GM19025 (cell line): ENCODE measurements at regions not wholly inside any gene's neighbourhood (a gene's known extent, or its start where the extent isn't known, plus 50 kb on each side); places are given as distances from the start of the nearest gene placed in this dataset.
A peak's percentile ranks its signal among the peaks of the same experiment; 100 is the strongest.
"Not testable (repeated sequence)": the region's sequence is repeated elsewhere in the genome, so short reads cannot be mapped to it uniquely, and the experiment has no call there.

Experiments
- ATAC-seq: cut with Tn5 transposase; IDR thresholded peaks from one replicate; pipeline ENCODE4 v1.9.1; 2021; ENCODE audit warnings: mild to moderate bottlenecking, low read depth, moderate library complexity; ENCODE audit not compliant: unreplicated experiment

DNA sequence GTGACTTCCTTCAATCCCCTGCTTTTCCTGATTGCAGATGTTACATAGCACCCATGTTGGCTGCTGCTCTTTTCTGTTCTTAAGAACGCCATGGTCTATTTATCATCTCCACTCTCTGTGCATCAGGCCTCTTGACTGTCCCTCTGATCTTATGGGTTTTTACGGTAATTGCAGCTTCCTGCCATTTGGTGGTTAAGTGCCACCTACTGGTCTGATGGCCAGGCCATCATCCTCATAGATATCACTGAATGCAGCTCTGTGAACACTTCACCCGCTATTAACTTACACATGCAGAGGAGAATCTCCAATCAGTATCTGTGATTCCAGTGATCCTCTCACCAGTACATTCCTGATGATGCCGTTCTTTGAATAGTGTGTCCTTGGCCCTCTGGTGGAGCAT is 382.4 kb downstream of the TRAM1L1 start:
- ATAC-seq: no peak

DNA sequence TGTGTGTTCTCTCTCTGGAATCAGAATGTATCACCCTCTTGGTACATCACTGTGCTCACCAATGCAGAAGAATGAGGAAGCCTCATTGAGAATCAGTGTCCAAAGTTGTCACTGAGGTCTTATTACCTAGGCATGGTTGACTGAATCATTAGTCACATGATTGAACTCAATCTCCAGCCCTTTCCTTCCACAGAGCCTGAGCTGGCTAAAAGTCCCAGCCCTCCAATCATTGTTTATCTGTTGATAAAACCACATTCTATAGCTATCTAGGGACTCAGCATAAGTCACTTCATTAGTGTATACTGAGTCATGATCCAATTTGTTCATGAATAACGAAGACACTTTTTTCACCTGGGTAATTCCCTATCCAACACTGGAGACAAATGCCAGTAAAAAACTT is 396.8 kb downstream of the TRAM1L1 start:
- ATAC-seq: no peak

DNA sequence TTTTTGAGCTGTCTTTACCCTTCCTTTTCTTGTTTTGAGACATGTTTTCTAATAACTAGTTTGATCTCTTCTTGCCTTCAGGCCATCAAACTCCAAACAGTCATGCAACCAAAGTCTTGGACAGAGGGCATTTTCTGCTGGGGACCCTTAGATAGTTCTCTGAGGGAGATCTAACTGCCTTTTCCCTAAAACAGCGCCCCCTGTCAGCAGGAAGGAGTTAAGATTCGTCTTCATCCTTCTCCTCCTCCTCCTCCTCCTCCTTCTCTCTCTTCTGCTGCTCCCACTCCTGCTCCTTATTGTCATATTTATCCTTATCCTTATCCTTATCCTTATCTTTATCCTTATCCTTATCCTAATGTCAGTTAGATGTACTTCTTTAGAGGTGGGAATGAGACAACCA is 417.2 kb downstream of the TRAM1L1 start:
- ATAC-seq: no peak

DNA sequence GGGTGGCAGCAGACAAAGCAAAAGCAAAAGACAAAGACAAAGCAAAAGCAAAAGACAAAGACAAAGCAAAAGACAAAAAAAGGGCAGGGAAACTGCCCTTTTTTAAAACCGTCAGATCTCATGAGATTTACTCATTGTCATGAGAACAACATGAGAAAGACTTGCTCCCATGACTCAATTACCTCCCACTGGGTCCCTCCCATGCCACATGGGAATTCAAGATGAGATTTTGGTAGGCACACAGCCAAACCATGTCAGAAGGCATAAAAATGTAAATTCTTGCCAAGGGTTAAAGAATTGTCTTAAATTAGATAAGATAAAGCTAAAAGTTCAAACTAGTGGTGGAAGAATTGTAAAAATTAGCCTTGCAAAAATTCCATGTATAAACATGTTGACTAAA is 419.7 kb downstream of the TRAM1L1 start:
- no peak for ATAC-seq

DNA sequence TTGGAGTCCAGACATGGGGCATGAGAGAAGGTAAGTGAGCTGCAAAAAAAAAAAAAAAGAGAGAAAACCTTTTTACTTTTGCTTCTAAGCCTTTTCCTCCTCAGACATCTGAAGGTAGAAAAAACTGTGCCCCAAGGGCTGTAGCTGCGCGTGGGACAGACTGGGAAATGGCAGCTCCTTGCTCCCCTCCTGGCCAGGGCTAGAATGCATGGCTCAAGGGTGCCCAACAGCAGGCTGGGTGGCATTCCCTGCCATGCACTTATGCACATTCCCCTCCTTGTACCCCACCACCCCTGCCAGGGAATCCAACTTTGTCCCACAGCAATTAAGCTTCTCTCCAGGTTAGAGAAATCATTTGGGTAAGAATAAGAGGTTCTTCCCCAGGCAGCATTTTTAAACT is 421.2 kb downstream of the TRAM1L1 start:
- ATAC-seq: no peak

DNA sequence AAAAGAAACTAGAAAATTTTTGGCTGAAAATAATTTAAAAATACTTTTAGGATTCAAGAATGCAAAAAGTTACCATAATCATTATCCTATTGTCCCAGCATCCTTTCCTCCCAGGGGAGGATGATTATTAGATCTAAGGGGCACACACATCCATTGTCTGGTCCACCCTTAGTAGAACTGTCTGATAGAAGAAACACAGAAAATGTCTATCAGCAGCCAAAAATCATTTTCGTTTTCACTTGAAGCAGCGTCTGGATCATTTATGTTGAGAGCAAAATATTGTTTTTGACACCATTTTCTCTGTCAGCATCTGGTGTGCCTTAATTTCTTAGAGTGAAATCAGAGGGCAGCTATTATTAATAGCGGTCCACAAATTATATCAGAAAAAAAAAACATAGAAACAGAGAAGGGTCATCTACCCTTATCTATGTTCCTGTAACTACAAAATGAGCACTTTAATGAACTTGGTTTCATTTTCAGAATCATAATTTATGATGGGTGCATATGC is 446.3 kb downstream of the TRAM1L1 start:
- ATAC-seq: no peak

DNA sequence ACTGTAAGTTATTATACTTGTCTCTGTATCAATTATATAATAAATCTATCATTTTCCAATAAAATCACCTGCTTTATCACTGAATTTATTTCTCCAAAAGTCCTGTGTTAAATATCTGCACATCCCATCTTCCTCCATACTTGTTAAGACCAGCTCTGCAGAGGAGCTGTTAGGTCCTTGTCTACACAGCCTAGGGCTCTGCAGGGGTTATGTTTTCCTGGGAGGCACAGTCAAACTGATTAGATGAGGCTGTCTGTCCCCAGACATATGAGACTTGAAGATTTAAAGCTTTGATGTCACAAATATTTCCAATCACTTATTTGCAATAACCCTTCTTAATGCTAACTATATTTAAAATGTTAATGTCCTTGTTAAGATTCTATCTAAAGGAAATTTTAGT is 446.8 kb downstream of the TRAM1L1 start:
- ATAC-seq: no peak

DNA sequence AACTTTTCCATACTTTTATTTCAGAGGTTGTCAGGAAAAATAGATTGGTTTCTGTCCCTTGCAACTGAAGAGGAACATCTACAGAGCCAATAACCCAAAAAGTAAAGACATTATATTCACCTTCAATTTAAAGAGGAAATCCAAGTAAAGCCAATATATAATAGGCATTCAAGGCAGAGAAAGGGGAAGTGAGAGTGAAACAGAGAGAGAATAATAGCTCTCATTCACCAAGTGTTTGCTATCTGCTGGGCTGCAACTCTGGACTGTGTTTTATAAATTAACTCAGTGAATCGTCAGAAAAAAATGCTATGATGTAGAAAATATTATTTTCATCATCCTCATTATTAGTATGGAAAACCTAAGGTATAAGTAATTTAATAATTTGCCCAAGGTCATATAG is 448.5 kb downstream of the TRAM1L1 start:
- peak; percentile 92 for ATAC-seq

DNA sequence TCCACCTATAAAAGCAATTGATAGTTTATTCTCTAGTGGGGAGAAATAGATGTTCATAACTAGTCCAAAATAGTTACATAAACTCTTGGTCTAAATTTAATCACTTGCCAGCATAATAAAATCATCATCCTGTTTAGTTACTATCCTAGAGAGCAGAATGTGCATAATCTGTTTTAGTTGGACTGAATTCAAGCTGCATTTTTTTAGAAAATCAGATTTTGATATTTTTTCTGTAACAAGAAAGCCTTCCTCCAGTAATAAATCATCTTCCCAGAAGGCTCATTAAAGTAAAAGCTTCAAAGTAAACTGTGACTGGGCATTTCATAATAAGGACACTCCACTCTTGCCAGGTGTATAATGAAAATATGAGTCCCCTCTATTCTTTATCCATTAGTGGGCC is 453.1 kb downstream of the TRAM1L1 start:
- no peak for ATAC-seq

DNA sequence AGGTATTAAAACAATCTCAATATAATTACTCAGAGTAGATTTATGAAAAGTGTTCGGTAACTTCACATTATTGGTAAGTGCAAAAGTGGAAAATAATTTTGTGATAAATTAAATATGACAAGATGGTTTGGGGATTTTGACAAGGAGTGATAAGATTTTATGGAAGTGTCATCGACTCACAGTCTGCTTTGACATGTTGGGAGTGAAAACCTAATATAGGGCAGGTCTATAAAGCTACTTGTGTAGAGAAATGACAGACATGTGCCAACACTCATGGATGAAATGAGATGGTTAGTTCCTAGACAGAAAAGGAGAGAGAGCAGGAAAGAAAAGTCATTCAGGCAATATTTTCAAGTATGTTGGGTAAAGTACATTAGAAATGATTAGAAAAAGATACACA is 456.8 kb downstream of the TRAM1L1 start:
- ATAC-seq: no peak

DNA sequence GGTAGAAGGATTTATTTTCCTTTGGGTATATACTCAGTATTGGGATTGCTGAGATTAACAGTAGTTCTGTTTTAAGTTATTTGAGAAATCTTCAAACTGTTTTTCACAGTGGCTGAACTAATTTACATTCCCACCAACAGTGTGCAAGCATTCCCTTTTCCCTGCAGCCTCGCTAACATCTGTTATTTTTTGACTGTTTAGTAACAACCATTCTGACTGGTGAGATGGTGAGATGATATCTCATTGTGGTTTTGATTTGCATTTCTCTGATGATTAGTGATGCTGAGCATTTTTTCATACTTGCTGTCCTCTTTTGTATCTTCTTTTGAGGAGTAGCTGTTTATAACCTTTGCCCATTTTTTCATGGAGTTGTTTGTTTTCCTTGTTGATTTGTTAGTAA is 457.8 kb downstream of the TRAM1L1 start:
- ATAC-seq: no peak

DNA sequence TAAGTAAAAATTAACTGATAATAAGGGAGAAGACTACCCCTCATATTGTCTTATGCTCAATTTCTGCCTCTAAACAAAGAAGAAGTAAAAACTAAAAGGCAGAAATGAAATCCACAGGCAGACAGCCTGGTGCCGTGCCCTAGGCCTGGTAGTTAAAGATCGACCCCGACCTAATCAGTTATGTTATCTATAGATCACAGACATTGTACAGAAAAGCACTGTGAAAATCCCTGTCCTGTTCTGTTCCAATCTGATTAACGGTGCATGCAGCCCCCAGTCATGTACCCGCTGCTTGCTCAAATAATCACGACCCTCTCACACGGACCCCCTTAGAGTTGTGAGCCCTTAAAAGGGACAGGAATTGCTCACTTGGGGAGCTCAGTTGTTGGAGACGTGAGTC is 465.9 kb downstream of the TRAM1L1 start:
- not testable (repeated sequence) for ATAC-seq

DNA sequence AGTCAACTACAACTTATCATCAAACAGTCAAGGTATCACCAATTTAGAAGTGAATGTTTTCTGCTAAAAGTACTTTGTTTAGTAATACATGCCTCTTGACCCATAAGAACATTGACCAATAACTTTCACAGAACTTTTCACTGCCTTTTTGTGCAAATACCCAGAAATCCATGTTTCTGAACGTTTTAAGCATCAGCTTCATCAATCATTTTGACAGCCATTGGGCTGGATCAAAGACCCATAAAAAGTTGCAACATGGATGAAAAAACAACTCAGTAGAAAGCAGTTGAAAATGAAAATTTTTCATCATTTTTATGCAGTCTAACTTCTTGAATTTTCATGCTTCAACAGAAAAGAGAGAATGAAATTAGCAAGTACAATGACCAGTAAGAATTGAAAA is 466.7 kb downstream of the TRAM1L1 start:
- ATAC-seq: no peak

DNA sequence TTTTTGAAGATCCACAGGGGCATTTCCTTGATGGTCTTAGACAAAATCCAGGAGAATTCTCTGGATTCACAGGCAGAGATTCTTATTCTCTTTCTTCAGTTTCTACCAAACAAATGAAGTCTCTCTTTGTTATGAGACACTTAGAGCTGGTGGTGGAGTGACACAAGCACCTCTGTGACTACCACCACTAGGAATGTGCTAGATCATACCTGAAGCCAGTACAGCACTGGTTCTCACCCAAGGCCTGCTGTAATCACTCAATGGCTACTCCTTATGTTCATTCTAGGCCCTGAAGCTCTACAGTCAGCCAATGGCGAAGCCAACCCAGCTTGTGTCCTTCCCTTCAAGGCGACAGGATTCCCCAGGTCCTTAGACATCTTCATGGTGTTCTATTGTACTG is 482.3 kb downstream of the TRAM1L1 start:
- ATAC-seq: no peak

DNA sequence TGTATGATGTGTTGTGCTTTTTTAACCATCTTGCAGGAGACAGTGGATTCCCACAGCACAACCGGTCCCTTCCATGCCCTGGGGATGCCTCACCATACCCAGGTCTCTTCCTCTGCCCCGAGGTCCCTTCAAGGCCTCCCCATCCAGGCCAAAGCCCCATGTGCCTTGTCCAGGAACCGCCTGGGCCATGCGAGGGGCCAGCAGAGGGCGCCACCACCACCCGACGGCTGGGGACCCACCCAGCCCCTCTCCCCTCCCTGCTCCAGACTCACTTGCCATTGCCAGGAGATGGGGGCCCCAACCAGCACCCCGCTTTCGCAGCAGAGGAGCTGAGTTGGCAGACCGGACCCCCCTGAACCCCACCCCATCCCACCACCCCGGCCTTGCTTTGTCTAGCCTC is 485.5 kb downstream of the TRAM1L1 start:
- no peak for ATAC-seq

DNA sequence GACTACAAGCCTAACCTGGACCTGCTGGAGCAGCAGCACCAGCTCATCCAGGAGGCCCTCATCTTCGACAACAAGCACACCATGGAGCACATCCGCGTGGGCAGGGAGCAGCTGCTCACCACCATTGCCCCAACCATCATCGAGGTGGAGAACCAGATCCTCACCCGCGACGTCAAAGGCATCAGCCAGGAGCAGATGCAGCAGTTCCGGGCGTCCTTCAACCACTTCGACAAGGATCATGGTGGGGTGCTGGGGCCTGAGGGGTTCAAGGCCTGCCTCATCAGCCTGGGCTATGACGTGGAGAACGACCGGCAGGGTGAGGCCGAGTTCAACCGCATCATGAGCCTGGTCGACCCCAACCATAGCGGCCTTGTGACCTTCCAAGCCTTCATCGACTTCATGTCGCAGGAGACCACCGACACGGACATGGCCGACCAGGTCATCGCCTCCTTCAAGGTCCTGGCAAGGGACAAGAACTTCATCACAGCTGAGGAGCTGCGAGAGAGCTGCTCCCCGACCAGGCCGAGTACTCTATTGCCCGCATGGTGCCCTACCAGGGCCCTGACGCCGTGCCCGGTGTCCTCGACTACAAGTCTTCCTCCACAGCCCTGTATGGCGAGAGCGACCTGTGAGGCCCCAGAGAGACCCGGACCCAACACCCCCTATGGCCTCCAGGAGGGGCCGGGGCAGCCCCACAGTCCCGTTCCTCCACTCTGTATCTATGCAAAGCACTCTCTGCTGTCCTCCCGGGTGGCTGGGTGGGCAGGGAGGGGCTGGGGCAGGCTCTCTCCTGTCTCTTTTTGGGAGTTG is 486.2 kb downstream of the TRAM1L1 start:
- no peak for ATAC-seq

DNA sequence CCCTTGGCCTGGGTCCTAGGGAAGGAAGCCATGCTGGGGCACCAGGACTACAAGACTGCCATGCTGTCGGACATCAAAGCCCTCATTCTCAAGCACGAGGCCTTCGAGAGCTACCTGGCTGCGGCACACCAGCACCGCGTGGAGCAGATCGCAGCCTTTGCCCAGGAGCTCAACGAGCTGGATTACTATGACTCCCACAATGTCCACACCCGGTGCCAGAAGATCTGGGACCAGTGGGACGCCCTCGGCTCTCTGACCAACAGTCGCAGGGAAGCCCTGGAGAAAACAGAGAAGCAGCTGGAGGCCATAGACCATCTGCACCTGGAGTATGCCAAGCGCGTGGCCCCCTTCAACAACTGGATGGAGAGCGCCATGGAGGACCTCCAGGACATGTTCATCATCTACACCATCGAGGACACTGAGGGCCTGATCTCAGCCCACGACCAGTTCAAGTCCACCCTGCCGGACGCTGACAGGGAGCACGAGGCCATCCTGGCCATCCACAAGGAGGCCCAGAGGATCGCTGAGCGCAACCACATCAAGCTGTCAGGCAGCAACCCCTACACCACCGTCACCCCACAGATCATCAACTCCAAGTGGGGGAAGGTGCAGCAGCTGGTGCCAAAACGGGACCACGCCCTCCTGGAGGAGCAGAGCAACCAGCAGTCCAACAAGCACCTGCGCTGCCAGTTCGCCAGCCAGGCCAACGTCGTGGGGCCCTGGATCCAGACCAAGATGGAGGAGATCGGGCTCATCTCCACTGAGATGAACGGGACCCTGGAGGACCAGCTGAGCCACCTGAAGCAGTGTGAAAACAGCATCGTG is 487.0 kb downstream of the TRAM1L1 start:
- ATAC-seq: no peak

DNA sequence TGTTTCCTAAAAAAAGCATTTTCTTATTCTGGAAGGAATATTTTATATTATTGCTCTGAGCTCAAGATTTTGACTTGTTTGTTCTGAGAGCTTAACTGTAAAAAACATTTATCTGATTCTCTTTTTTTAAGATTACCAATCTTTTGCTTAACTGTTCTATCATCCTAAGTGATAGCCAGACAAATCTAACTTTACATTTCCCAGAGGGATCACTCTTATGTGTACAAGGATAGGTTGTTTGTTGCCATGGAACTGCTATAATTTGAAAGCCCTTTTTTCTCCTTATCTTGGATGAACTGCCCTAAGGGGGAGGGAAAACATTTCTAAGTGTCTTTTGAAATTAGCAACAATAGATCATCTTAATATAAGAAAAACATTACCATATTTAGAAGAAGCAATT is 494.7 kb downstream of the TRAM1L1 start:
- no peak for ATAC-seq

DNA sequence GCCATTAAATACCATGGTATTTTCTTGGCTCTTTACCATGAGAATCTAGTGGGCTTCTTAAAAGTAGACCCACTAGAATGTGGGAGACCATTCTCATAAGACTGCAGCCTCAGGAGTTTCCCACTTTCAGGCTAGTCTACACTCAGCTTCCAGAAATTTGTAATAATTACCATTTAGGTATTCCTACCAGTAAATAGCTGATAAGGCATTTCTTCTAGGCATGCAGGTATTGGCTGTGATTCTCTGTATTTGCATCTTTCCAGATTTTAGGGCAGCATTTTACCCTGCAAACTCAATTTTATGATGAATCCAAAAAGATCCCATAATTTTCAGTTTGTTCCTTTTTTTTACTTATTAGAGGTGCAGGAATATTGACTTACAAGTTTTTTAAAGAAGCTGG is 496.6 kb downstream of the TRAM1L1 start:
- ATAC-seq: no peak

DNA sequence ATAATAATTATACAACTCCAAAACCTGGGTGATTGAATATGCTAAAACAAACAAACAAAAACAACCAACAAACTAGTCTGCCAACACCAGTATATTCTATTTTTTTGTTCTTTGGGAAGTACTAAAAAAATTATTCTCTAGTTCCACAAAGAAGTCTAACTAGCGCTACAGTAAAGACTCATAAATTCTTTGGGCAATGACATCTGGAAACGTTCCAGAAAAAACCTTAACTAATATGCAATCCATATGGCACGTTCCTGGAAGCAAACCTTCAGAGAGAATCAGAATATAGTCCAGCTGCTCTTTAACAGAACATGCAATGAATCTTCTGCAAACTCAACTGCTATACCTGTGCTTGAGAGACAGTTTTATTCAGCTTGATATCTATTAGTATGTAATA is 500.1 kb downstream of the TRAM1L1 start:
- no peak for ATAC-seq

DNA sequence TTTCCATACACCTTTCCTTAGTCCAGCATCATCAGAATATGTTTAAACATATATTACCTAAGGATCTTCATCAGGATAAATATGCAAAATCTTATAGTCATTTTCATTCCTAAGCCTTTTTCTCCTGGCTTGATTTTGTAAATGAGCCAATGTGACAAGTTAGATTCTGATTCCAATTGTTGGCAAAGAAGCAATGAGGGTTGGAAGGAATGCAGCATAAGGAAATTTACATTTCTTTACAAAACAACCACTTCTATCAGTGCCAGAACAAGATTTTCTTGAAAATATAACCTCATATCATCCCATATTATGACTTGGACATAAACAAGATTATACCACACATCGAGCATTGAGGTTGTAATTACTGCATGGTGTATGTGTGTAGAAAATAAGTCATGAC is 508.1 kb downstream of the TRAM1L1 start:
- no peak for ATAC-seq

DNA sequence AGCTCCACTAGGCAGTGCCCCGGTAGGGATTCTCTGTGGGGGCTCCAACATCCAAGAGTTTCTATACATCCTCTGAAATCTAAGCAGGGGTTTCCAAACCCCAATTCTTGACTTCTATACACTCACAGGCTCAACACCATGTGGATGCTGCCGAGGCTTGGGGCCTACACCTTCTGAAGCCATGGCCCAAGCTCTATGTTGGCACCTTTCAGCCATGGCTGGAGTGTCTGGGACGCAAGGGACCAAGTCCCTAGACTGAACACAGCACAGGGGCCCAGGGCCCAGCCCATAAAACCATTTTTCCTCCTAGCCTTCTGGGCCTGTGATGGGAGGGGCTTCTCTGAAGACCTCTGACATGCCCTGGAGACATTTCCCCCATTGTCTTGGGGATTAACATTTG is 511.8 kb downstream of the TRAM1L1 start:
- no peak for ATAC-seq
